GM21381 (cell line): ENCODE measurements at regions not wholly inside any gene's neighbourhood (a gene's known extent, or its start where the extent isn't known, plus 50 kb on each side); places are given as distances from the start of the nearest gene placed in this dataset.

ENCODE experiments used
- ATAC-seq: cut with Tn5 transposase; IDR thresholded peaks from one replicate; pipeline ENCODE4 v1.9.1; 2021; ENCODE audit warnings: mild to moderate bottlenecking, moderate library complexity; ENCODE audit not compliant: unreplicated experiment

- ATAC-seq, result no peak
Observed at GRCh38 chr4:60808726-60809485, 391.2 kb upstream of the ADGRL3 start.

DNA sequence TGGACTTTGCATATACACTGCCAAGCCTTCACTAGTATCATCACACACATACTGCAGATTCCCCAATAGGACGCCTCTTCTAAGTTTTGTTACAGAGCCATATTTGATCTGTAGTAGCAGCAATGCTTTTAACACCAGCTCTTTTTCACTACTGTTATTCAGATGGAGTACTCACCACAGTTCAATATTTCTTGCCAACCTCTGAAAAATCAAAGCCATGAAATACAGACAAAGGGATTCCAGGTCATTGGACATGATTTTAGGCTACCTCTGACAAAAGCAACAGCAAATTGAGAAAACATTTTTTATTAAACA lies 390.7 kb upstream of the ADGRL3 start:
- no peak for ATAC-seq

DNA sequence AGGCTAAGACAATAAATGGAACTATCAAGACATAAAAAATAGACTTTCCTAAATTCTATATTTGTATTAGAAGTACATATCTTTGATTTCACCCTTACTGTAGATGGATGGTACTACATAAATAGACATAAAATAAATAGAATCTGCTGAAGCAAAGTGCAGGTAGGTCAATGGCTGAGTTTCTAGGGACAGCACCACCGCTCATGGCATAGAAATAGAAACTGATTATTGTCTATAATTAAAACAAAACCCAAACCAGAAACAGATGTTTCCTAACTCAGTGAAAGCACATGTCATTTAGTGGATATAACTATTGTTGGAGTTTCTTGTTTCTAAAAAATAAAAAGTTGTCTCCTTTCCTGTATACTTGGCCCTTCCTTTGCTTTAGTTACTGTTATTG lies 387.3 kb upstream of the ADGRL3 start:
- no peak for ATAC-seq

GRCh38 chr4:60814549-60814948 lies 385.6 kb upstream of the ADGRL3 start:
- ATAC-seq, result no peak

DNA sequence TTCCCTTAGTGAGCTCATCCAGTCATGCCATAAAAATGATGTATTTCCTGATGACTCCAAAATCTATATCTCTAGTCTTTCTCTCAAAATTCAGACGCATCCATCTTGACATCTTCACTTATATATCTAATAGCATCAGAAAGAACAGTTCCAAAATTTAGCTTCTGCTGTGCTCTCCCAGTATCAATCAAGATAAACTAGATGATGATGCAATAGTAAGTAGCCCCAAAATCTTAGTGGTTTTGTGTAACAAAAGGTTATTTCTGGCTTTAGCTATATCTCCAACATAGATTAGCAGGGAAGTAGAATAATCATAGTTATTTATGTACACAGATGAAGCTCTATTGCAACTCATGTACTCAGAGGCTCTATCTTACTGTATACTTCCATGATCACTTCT lies 382.5 kb upstream of the ADGRL3 start:
- ATAC-seq, result no peak

DNA sequence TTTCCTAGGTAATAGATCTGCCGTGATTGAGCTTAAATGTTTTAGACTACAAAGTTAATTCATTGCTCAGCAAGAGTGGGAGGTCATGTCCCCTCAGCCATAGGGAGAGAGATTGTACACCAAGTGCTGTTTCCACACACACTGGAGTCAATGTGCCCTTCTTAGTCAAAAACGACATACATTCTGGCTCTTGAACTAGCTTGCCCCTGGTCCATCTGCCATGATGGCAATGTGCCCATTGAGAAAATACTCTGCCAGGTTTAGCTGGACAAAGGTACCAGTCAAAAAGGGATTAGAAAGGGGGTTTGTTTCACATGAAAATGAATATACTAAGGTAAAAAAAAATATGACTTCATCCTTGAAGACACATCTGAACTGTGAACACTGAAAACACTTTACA lies 377.1 kb upstream of the ADGRL3 start:
- ATAC-seq, result no peak

- ATAC-seq, result no peak
Observed at GRCh38 chr4:60840020-60840419, 360.1 kb upstream of the ADGRL3 start.

DNA sequence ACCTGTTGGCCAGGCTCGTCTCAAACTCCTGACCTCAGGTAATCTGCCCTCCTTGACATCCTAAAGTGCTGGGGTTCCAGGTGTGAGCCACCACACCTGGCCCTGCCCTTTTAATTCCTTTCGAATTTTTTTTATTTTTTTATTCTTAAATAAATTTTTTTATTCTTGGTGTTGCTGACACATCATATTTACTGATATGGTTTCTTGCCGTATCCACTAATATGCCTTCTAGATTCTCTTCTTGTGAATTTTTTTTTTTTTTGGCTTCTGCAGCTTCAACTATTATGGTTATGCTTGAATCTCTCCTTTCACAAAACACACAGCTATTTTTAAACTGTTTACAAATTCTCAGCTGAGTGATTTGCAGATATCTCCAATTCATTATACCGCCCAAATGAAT lies 353.4 kb upstream of the ADGRL3 start:
- no peak for ATAC-seq

DNA sequence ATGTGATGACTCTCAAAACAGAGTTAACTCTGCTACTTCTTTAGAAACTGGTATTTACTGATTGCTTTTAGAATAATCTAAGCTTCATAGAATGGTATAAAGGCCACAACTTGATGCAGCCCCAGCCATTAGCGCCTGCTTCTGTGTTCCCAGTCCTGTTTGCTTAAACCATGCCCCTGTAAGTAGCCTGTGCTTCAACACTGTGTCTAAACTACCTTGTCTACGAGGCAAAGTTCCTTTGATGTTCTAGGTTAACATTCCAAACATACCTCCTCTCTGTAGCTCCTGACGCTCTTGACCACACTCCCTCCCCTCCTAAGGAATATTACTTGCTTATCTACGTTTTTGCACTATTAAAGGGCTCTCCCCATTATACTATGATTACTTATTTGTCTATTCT lies 352.5 kb upstream of the ADGRL3 start:
- no peak for ATAC-seq

DNA sequence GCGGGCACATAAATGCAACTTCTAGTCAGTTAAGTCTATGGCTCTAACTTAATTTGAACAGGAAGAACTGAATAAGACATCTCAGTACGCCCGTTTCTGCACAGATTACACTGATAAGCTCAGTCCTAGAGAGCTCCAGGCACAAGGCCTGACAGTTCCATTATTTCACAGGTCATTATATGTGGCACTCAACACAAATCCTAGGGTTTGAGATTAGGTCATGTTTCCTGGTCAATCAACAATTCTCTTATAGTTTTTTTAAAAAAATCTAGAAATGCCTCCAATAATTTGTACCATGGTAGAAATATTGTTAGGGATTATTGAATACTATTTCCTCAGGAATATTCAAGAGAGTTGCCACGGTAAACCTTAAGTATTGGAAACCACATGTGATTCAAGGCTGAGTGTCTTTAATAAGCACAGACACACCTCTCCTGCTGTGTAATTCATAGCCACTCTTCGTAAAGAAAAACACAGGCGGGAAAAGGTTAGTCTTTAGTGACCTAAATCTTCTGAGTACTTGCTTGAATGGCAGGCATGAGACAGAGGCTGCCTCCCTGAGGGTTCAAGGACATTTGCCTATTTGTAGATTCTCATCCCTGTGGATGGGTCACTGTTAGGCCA lies 342.9 kb upstream of the ADGRL3 start:
- ATAC-seq, result no peak

DNA sequence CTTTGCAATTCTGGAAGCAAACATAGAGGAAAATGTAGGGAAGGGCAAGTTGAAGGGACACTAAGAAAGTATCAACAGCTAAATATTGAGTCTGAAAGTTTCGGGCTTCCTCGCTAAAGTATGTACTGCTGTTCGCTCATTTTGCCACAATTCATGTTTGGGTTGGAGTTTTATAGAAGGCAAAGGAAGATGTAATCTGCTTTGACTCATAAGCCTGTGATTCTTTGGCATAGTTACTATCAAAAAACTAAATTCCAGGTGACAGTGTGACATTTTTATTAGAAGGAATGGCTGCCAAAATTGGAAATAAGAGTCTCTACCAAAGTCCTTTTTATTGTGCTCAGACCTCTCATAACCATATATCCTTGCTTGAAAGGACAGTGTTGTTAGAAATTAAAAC lies 336.7 kb upstream of the ADGRL3 start:
- no peak for ATAC-seq

- no peak for ATAC-seq
Observed at GRCh38 chr4:60865273-60865672, 334.9 kb upstream of the ADGRL3 start.

DNA sequence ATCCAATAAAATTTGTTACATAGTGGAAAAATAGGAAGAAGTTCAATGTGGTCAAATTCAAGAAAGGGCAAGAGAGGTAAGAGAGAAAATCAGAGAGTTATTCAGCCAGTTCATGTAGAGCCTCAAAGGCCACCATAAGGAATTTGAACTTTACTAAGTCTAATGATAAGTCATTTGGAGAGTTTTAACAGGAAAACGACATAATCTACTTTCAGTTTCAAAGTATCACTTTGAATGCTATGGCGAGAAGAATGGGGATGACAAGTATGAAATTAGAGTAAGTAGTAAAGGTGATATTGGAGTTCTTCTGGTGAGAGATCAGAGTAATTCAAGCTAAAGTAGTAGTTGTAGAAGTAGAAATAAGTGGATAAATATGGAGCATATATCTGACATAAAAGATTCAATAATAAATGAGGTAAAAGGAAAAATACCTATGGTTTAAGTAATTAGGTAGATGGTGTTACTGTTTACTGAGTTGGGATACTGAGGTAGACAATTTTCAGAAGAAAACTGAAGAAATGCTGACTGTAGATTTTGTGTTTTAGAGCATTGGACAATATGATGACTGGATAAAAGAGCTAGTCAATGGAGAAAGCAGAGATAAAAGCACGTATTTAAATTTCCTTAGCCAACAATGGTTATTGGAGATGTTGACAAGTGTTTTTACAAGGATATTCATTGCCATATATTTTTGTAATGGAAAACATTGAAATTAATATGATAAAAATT lies 331.7 kb upstream of the ADGRL3 start:
- no peak for ATAC-seq

- ATAC-seq, result no peak
Observed at GRCh38 chr4:60879135-60879701, 320.9 kb upstream of the ADGRL3 start.

GRCh38 chr4:60884587-60884986 lies 315.5 kb upstream of the ADGRL3 start:
- no peak for ATAC-seq

- no peak for ATAC-seq
Observed at GRCh38 chr4:60885011-60885410, 315.1 kb upstream of the ADGRL3 start.

DNA sequence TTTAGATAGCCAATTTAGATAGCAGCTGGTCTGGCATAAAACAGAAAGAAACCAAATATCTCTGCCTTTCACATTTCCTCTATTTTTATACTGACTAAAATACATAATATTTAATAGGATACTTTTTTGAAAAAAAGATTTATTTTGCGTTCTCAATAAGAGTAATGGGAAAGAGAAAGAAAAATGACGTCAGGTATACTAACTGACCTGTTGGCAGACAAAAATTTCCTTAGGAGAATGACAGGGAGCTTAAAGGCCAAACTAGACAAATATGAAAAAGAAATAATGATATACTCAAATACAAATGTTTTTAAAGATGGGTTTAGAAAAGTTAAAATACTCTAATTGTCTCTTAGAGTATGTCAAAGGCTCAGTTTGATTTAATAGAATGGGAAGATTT lies 309.4 kb upstream of the ADGRL3 start:
- ATAC-seq, result no peak

GRCh38 chr4:60891947-60892346 lies 308.2 kb upstream of the ADGRL3 start:
- no peak for ATAC-seq

GRCh38 chr4:60897415-60897814 lies 302.7 kb upstream of the ADGRL3 start:
- no peak for ATAC-seq

DNA sequence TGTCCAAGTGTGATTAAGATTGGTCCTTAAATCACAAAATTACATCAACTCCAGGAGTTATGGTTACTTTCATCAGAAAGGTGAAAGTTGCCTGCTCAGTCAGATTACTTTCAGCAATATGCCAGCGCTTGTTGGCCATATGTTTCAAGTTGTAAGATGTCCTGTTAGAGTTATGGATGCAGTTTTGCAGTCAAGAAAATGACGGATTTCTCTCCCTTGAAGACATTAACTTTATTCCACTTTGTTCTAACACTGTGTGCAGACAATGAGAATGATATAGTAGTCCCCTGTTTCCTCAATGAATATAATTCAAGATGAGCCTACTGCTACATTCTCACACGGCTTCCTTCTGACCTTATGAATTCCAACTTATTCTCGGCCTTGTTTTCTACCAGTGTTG lies 295.0 kb upstream of the ADGRL3 start:
- ATAC-seq, result no peak

GRCh38 chr4:60911127-60911526 lies 289.0 kb upstream of the ADGRL3 start:
- no peak for ATAC-seq

DNA sequence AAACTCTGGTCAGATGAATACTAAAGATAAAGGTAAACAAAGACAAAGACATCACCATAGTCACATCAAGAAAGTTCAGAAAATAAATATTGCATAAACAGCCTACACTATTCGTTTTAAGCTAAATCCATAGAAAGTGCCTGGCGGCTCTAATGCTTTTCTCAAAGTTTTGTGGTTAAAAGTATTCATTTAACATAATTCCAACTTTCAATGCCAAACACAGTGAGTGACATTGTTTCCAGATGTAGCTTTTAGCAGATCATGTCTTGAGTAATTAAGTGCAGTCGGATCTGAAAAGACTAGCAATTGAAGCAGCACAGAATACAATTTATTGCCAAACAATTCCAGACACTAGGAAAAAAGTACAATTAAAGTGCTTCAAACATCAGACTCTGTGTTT lies 287.1 kb upstream of the ADGRL3 start:
- ATAC-seq, result no peak
